Neural crest cell (in vitro differentiated cells): ENCODE measurements at regions not wholly inside any gene's neighbourhood (a gene's known extent, or its start where the extent isn't known, plus 50 kb on each side); places are given as distances from the start of the nearest gene placed in this dataset.
"Not testable (repeated sequence)": the region's sequence is repeated elsewhere in the genome, so short reads cannot be mapped to it uniquely, and the experiment has no call there.

Experiments used
- DNase-seq: peaks from one replicate; pipeline ENCODE4 v3.0.0; 2021; ENCODE audit warnings: low read depth, mixed read lengths, low spot score
- H3K27ac Mint-ChIP-seq: one replicate; pipeline ENCODE4 v1.8.0; 2021; ENCODE audit warnings: mild to moderate bottlenecking, mixed read lengths; ENCODE audit not compliant: unreplicated experiment
- H3K27me3 Mint-ChIP-seq: 2 replicates; pipeline ENCODE4 v1.8.0; 2021; ENCODE audit warnings: low read depth, mild to moderate bottlenecking, mixed read lengths
- H3K36me3 Mint-ChIP-seq: 2 replicates; pipeline ENCODE4 v1.8.0; 2021; ENCODE audit warnings: low read depth, mild to moderate bottlenecking, mixed read lengths
- H3K4me1 Mint-ChIP-seq: 2 replicates; pipeline ENCODE4 v1.8.0; 2021; ENCODE audit warnings: mixed read lengths
- H3K4me3 Mint-ChIP-seq: one replicate; pipeline ENCODE4 v1.8.0; 2021; ENCODE audit warnings: mild to moderate bottlenecking, mixed read lengths
- H3K9me3 Mint-ChIP-seq: 2 replicates; pipeline ENCODE4 v1.8.0; 2021; ENCODE audit warnings: mixed read lengths
- CTCF ChIP-seq: fragments of 200-600 bp; sonication (generic); conservative IDR thresholded peaks from 2 replicates; pipeline ENCODE4 v1.5.0; 2021; ENCODE audit warnings: antibody characterized with exemption, mild to moderate bottlenecking

GRCh38 chr3:16072420-16073110 is 101.9 kb upstream of the GALNT15 start:
- Mint-ChIP-seq H3K27me3 (no peaks in the 10 kb centered on the region), H3K9me3 (peaks cover 8% of the 10 kb centered on the region), H3K27ac (no peak overlapping the region), H3K36me3 (no peaks in the 10 kb centered on the region), H3K4me3 (no peak overlapping the region), H3K4me1 (peaks cover 4% of the 10 kb centered on the region)
- no peak for TF ChIP-seq CTCF
- no peak for DNase-seq

DNA sequence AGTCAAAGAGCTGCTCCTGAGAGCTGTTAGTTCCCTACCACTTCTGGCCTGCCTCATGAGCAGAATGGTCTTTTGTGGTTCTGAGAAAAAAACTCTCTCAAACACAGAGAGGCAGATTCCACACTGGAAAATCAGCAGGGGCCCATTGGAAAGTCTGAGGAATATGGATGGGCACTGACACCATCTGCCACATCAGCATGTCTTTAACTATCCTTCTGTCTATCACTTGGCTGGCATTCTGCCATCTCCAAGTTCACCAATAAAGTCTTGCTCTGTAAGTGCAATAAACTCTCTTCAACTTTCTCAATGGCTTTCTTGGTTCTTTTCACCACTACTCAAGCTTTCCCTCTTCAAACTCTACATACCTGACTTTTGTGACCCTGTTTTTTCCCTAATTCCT is 101.3 kb upstream of the GALNT15 start:
- H3K4me3 Mint-ChIP-seq: no peak overlapping the region
- no peaks in the 10 kb centered on the region for H3K27me3 Mint-ChIP-seq
- H3K4me1 Mint-ChIP-seq: no peaks in the 10 kb centered on the region
- H3K27ac Mint-ChIP-seq: no peak overlapping the region
- H3K9me3 Mint-ChIP-seq: peaks cover 10% of the 10 kb centered on the region
- no peaks in the 10 kb centered on the region for H3K36me3 Mint-ChIP-seq
- DNase-seq: no peak
- TF ChIP-seq CTCF: no peak

GRCh38 chr3:16073990-16074671 is 100.3 kb upstream of the GALNT15 start:
- H3K27me3 Mint-ChIP-seq, H3K9me3 Mint-ChIP-seq, H3K4me3 Mint-ChIP-seq, H3K27ac Mint-ChIP-seq, DNase-seq, H3K36me3 Mint-ChIP-seq, H3K4me1 Mint-ChIP-seq: not testable (repeated sequence)

DNA sequence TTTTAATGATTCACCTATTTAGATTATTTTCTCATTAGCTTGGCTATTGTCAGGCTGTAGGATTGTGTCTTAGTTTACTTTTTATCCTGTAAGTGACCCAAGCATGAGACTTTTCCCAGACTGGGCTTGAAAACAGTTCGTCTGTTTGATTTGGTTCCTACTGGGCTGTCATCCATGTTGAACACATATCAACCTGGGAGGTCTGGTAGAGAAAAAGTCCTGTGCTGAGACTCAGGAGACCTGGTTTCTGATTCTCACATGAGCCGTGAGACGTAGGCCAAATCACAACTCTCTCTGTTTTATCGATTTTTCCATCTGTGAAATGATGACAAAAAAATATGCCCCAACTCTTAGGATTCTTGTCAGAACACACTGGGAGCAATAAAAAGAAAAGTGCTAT is 98.8 kb upstream of the GALNT15 start:
- DNase-seq: no peak
- peaks cover 15% of the 10 kb centered on the region for H3K9me3 Mint-ChIP-seq
- H3K27ac Mint-ChIP-seq: no peak overlapping the region
- H3K27me3 Mint-ChIP-seq: no peaks in the 10 kb centered on the region
- no peak overlapping the region for H3K4me3 Mint-ChIP-seq
- peaks cover 3% of the 10 kb centered on the region for H3K36me3 Mint-ChIP-seq
- no peaks in the 10 kb centered on the region for H3K4me1 Mint-ChIP-seq
- no peak for TF ChIP-seq CTCF

GRCh38 chr3:16076564-16076963 is 97.9 kb upstream of the GALNT15 start:
- DNase-seq: no peak
- TF ChIP-seq CTCF: no peak
- Mint-ChIP-seq H3K4me3 (no peak overlapping the region), H3K27me3 (no peaks in the 10 kb centered on the region), H3K36me3 (peaks cover 6% of the 10 kb centered on the region), H3K9me3 (peaks cover 21% of the 10 kb centered on the region), H3K27ac (no peak overlapping the region), H3K4me1 (no peaks in the 10 kb centered on the region)

DNA sequence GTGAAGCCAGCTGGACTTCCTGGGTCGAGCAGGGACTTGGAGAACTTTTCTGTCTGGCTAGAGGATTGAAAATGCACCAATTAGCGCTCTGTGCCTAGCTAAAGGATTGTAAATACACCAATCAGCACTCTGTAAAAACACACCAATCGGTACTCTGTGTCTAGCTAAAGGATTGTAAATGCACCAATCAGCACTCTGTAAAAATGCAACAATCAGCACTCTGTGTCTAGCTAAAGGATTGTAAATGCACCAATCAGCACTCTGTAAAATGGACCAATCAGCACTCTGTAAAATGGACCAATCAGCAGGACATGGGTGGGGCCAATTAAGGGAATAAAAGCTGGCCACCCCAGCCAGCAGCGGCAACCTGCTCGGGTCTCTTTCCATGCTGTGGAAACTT is 97.3 kb upstream of the GALNT15 start:
- H3K27ac Mint-ChIP-seq, H3K4me3 Mint-ChIP-seq, H3K27me3 Mint-ChIP-seq, H3K36me3 Mint-ChIP-seq, DNase-seq, H3K4me1 Mint-ChIP-seq: not testable (repeated sequence)
- H3K9me3 Mint-ChIP-seq: peaks cover 24% of the 10 kb centered on the region

- not testable (repeated sequence) for H3K4me3 Mint-ChIP-seq, H3K27ac Mint-ChIP-seq, DNase-seq, H3K27me3 Mint-ChIP-seq, H3K4me1 Mint-ChIP-seq
- H3K36me3 Mint-ChIP-seq: peaks cover 10% of the 10 kb centered on the region
- peaks cover 28% of the 10 kb centered on the region for H3K9me3 Mint-ChIP-seq
Observed at GRCh38 chr3:16077681-16078080, 96.8 kb upstream of the GALNT15 start.
